Dermis microvascular lymphatic vessel endothelial cell (primary cell): ENCODE measurements at regions not wholly inside any gene's neighbourhood (a gene's known extent, or its start where the extent isn't known, plus 50 kb on each side); places are given as distances from the start of the nearest gene placed in this dataset.

ENCODE experiments used
- DNase-seq, 2 donors: peaks; one replicate each; pipeline versions ENCODE4 v3.0.0 to v3.0.0-alpha.2; 2010; ENCODE audit warnings: low read depth in 2 of 2

- DNase-seq, result no peak
Measured at GRCh38 chr13:109884462-109884861, 98.1 kb upstream of the IRS2 start.

- DNase-seq, result no peak
Measured at GRCh38 chr13:109883181-109884180, 97.1 kb upstream of the IRS2 start.

- no peak for DNase-seq
Measured at GRCh38 chr13:109881961-109882558, 95.7 kb upstream of the IRS2 start.

- DNase-seq, result no peak
Measured at GRCh38 chr13:109881347-109881725, 95.0 kb upstream of the IRS2 start.

DNA sequence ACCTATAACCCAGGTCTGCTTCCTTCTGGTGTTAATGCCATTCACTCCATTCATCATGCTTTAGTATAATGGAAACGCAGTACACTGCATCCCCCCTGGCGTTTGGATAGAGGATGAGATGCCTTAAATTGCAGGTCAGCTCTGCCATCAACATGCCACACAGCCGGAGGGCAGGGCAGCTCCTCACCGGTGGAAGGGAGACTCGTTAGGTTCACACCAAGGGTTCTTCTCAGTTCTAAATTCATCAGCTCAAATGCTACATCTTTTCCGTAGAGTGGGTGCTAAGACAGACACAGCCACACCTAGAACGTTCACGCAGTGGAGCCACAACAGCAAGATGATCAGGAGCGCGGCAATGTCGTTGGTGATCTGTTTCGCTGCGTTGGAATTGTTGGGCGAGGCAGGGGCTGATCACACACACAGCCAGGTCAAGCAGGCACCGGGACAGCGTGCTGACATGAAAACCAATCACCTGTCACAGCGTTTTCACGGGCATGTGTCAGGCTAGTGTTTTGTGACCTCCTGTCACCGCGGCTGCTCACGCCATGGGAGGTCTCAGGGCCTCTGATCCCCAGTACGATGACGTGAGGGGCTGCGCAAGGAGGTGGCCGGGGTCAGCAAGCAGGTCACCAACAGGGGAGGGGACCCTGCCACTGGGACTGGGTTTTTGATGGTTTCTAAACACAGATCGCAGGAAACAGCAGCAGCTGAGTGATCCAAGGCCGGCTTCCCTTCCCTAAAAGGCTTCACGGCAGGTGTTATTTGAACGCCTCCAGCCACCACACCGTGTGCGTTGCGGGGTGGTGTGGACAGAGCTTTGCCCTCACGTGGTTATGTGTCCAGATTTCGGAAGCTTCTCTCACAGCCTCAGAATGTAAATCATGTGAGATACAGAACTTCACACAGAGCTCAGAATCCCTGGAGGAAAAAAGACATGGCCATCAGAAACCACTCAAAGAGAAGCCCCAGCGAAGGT, 94.3 kb upstream of the IRS2 start:
- no peak for DNase-seq

DNA sequence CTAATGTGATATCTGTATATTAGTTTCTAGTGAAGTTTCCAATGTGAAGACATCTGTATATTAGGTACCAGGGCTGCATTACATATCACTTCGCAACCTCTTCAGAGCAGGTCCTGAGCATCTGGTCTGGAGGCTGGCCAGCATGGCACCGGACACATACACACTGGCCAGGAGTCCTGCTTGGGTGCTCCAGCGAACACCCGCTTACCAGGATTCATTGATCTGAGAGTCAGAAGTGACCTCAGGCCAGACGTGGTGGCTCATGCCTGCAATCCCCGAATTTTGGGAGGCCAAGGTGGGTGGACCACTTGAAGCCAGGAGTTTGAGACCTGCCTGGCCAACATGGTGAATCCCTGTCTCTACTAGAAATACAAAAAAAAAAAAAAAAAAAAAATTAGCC, 93.0 kb upstream of the IRS2 start:
- no peak for DNase-seq

- no peak for DNase-seq
Measured at GRCh38 chr13:109877809-109878208, 91.4 kb upstream of the IRS2 start.

DNA sequence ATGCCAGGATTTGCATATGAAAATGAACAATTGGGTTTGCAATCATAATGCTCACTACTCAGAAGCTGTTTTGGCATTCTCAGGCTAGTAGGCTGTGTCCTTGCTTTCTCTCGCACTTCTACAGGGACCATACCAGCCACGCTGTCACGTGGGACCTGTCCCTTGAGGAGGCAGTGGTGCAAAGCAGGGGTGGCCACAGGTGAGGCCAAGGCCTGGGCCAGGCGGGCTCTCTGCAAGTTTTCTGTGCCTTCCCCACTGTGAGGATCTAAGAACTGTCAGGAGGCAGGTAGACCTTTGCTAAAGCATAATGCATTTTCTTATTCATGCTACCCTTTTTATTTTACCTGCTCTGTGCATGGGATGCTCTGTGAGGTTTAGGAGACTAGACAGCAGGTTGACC, 89.4 kb upstream of the IRS2 start:
- no peak for DNase-seq

DNA sequence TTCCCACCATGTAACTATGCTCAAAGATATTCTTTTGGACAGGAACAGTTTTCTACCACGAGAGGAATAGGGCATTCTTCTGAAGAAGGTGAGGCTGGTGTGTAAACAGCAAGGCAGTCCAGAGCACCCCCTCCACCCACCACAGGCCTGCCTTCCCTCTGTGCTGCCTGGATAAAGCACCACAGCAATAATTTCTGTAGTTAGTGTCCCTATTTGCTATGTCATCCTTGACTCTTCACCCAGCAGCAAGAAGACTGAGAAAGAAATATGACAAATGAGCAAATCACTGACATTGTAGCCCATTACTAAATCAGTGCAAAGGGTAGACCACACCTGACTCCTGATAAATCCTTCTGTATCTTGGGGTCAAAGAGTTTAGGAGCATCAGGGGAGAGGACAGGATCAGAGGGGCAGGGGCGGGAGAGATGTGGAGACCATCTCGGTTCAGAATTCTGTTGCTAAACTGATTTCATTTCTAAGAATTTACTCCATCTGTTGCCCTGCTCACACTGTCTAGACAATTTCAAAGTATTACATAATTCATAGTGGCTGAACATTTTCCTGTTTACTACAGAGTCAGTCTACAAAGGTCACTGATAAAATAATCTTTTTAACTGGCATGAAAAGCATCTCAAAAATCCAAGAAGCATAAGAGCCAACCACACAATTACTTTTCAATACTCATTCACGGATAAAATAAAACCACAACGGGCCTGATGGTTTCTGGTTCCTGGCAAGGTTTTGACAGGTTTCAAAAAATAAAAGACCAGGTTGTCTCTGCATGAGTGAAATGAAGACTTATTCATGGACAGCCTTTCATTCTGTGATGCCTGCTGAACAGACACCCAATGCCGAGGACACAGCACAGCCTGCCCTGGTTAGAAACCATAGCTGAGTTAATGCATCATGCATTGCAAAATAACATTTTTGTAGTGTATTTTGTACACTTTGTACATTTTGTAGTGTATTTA, 88.4 kb upstream of the IRS2 start:
- no peak for DNase-seq

DNA sequence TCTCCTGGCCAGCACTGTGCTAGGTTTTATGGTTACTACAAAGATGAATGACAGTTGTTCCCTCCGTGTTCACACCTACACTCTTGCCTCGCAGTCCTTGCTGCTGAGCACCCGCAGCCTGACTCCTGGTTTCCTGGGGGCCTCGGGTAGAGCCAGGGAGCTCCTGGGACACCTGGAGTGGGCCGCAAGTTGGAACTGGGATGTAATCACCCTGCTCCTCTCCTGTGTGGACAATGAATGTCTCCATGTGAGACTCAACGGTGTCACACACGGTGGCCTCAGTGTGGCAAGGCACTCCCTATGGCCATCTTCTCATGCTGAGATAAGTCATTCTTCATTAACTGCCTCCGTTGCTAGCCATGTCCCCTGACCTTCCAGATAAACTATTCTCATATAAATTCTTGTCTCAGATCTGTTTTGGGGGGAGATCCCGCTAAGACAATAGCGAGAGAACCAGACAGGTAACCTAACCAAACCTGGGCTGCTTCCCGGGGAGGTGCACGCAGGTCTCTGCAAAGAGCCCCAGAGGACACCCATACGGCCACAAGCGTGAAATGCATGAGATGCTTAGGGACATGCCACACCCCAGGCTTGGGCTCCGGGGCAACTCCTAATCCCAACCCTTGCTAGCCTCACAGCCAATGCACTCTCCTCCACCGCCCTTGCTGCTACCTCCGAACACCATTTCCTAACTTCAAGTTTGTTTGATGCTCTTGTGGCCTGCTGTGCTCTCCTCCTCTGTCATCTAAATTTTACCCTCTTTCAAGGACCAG, 87.2 kb upstream of the IRS2 start:
- DNase-seq, result no peak

GRCh38 chr13:109872864-109873263, 86.5 kb upstream of the IRS2 start:
- DNase-seq, result no peak

- DNase-seq, result no peak
Measured at GRCh38 chr13:109870696-109871370, 84.5 kb upstream of the IRS2 start.

DNA sequence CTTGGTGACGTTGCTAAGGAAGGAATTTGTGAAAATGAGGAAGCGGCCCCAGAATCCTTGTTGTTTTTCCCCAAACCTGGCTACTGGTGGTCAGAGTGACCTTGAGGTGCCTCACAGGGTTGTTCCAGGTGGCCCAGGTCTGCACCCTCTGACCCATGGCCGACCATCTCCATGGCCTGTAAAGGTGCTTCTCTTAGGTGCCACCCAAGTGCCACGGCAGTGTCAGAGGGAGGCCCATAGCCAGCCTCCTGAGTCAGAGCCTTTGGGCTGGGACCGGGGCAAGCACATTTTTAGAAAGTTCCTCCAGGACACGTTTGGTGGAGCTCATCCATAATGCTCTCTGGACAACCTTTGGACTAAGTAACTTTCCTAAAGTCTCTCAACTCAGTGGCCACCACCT, 83.9 kb upstream of the IRS2 start:
- DNase-seq, result no peak

DNA sequence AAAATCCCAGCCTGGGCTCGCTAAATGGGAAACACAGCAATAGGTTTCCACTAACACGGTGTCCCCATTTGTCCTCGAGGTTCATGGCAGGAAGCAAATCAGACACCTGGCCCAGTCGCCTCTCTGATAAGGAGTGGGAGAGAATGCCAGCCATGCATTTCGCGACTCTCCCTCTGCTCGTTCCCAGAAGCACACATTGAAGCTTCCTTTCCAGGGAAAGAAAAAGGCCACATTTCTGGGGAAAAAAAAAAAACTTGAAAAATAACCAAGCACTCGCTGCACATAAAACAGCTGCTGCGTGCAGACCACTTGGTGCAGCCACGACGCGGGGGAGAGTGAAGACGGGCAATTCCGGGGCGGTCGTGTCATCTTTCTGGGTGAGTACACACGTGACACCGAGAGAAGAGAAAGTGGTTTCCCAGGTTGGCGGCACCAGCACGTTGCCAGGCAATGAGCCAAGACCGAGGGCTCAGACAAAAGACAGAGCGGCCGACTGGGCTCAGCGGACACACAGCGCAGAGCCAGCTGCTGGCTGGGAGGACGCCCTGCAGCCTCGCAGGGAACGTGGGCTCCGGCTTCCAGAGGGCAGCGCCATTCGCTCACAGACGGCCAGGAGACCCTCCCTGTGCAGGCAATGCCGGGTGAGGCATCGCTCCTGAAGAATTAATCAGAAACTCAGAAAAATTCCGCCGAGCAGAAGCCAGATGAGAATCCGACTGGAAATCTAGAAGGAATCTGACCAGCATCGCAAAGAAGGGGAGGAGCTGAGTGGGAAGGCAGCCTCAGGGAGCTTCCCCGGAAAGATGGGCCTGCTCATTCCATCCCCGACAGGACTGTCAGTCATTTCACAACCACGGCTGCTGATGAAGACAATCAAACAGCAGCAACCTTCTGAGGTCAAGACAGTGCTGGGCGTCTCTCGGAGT, 83.2 kb upstream of the IRS2 start:
- DNase-seq, result peak in 1 of 2 donors; percentile 11

- DNase-seq, result no peak
Measured at GRCh38 chr13:109868578-109869311, 82.4 kb upstream of the IRS2 start.

GRCh38 chr13:109867766-109868165, 81.4 kb upstream of the IRS2 start:
- DNase-seq, result no peak

DNA sequence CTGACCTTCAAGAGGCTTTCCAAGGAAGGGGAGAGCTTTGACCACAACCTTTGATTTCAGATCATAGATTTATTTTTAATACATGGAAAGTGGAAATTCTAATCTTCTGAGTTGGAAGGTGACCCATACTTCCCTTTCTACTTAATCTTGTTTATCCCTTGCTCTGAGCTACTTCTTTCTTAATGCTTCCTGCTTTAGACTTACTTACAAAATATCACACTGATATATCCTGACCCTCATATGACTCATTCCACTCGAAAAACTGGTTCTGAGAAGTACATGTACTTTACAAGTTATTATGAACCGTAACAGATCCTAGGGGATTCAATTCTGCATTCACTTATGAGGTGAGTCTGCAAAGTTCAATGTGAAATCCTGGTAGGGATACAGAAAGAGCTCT, 76.2 kb upstream of the IRS2 start:
- DNase-seq, result no peak
